ENCODE measurements at regions not wholly inside any gene's neighbourhood (a gene's known extent, or its start where the extent isn't known, plus 50 kb on each side); places are given as distances from the start of the nearest gene placed in this dataset.

DNA sequence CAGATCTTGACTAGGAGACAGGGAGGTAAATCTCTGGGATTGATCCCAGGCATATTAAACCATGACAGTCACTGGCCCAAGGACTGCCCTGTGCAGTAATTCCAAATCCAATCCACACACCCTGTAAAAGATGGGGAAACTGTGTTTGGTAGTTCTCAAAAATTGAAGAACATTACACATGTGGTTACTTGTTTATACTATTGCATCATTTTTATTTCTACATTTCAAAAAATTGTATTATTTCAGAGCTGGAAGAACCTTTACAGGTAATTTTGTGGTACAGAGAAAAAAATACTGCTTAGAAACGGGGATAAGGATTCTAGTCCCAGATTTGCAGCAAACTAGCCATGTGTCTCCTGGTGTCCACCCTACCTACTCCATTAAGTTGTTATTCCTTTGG lies 400.5 kb downstream of the LRIG3 start:
- Histone ChIP-seq H3K9ac (ENCODE audit: low read depth, low read length) (no peak overlapping the region), H4K20me1 (ENCODE audit: insufficient read depth, low read length) (no peaks in the 10 kb centered on the region), H3K9me3 (ENCODE audit: insufficient read depth, low read length, severe bottlenecking) (peaks cover 2% of the 10 kb centered on the region), H3K4me1 (ENCODE audit: insufficient read depth, low read length) (no peaks in the 10 kb centered on the region), H3K4me2 (ENCODE audit: insufficient read depth, low read length) (no peak overlapping the region), H2AFZ (ENCODE audit: low read depth, low read length) (no peak overlapping the region), H3K4me3 (ENCODE audit: low read depth in 1 of 2, low read length in 2 of 2) (no peak overlapping the region), H3K79me2 (ENCODE audit: insufficient read depth, low read length) (no peaks in the 10 kb centered on the region), H3K27ac (ENCODE audit: low read length) (no peak overlapping the region), H3K36me3 (ENCODE audit: insufficient read depth, low read length) (no peaks in the 10 kb centered on the region), H3K27me3 (ENCODE audit: insufficient read depth, low read length, poor library complexity) (no peaks in the 10 kb centered on the region)
- DNase-seq: no peak
- no peak for TF ChIP-seq EZH2 (IDR thresholded peaks at IDR 0.05; ENCODE audit: borderline replicate concordance, low read depth, low read length, severe bottlenecking)
- TF ChIP-seq, protein P1, sequence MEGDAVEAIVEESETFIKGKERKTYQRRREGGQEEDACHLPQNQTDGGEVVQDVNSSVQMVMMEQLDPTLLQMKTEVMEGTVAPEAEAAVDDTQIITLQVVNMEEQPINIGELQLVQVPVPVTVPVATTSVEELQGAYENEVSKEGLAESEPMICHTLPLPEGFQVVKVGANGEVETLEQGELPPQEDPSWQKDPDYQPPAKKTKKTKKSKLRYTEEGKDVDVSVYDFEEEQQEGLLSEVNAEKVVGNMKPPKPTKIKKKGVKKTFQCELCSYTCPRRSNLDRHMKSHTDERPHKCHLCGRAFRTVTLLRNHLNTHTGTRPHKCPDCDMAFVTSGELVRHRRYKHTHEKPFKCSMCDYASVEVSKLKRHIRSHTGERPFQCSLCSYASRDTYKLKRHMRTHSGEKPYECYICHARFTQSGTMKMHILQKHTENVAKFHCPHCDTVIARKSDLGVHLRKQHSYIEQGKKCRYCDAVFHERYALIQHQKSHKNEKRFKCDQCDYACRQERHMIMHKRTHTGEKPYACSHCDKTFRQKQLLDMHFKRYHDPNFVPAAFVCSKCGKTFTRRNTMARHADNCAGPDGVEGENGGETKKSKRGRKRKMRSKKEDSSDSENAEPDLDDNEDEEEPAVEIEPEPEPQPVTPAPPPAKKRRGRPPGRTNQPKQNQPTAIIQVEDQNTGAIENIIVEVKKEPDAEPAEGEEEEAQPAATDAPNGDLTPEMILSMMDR (IDR thresholded peaks at IDR 0.05; ENCODE audit: borderline replicate concordance, extremely low read depth, low read length, poor library complexity, severe bottlenecking): no peak
- no peak for ATAC-seq (ENCODE audit: insufficient read depth, low read depth)

DNA sequence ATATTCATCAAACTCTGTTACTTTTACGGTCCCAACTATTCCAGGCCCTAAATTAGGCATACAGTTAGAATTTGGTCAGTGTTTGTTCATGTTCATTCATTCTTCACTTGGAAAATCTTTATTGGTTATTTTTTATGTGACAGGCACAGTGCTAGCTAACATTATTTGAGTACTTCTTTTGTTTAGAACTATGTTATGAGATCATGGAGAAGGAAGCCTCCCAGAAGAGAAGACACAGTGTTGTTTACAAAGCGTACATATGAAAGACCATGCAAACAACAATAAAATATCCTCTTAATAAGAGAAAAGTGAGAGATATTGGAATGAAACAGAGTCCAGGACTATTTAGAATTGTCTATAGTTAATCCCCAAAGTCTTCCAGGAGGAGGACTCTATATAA lies 399.2 kb downstream of the LRIG3 start:
- Histone ChIP-seq H3K27ac (ENCODE audit: low read length) (no peak overlapping the region), H3K27me3 (ENCODE audit: insufficient read depth, low read length, poor library complexity) (no peaks in the 10 kb centered on the region), H2AFZ (ENCODE audit: low read depth, low read length) (no peak overlapping the region), H4K20me1 (ENCODE audit: insufficient read depth, low read length) (no peaks in the 10 kb centered on the region), H3K4me3 (ENCODE audit: low read depth in 1 of 2, low read length in 2 of 2) (no peak overlapping the region), H3K9me3 (ENCODE audit: insufficient read depth, low read length, severe bottlenecking) (peaks cover 2% of the 10 kb centered on the region), H3K4me1 (ENCODE audit: insufficient read depth, low read length) (no peaks in the 10 kb centered on the region), H3K36me3 (ENCODE audit: insufficient read depth, low read length) (no peaks in the 10 kb centered on the region), H3K4me2 (ENCODE audit: insufficient read depth, low read length) (no peak overlapping the region), H3K9ac (ENCODE audit: low read depth, low read length) (no peak overlapping the region), H3K79me2 (ENCODE audit: insufficient read depth, low read length) (no peaks in the 10 kb centered on the region)
- TF ChIP-seq, protein P1 (IDR thresholded peaks at IDR 0.05; ENCODE audit: borderline replicate concordance, extremely low read depth, low read length, poor library complexity, severe bottlenecking): no peak
- no peak for TF ChIP-seq EZH2 (IDR thresholded peaks at IDR 0.05; ENCODE audit: borderline replicate concordance, low read depth, low read length, severe bottlenecking)
- ATAC-seq (ENCODE audit: insufficient read depth, low read depth): no peak
- DNase-seq: no peak

- DNase-seq (no peak), ATAC-seq (ENCODE audit: insufficient read depth, low read depth) (no peak)
- TF ChIP-seq EZH2 (IDR thresholded peaks at IDR 0.05; ENCODE audit: borderline replicate concordance, low read depth, low read length, severe bottlenecking): no peak
- TF ChIP-seq, protein P1 (IDR thresholded peaks at IDR 0.05; ENCODE audit: borderline replicate concordance, extremely low read depth, low read length, poor library complexity, severe bottlenecking): no peak
- no peaks in the 10 kb centered on the region for H4K20me1 ChIP-seq (ENCODE audit: insufficient read depth, low read length)
- no peaks in the 10 kb centered on the region for H3K27me3 ChIP-seq (ENCODE audit: insufficient read depth, low read length, poor library complexity)
- peaks cover 2% of the 10 kb centered on the region for H3K9me3 ChIP-seq (ENCODE audit: insufficient read depth, low read length, severe bottlenecking)
- H3K4me2 ChIP-seq (ENCODE audit: insufficient read depth, low read length): no peak overlapping the region
- no peak overlapping the region for H3K27ac ChIP-seq (ENCODE audit: low read length)
- H3K4me3 ChIP-seq (ENCODE audit: low read depth in 1 of 2, low read length in 2 of 2): no peak overlapping the region
- H2AFZ ChIP-seq (ENCODE audit: low read depth, low read length): no peak overlapping the region
- no peak overlapping the region for H3K9ac ChIP-seq (ENCODE audit: low read depth, low read length)
- no peaks in the 10 kb centered on the region for H3K4me1 ChIP-seq (ENCODE audit: insufficient read depth, low read length)
- no peaks in the 10 kb centered on the region for H3K79me2 ChIP-seq (ENCODE audit: insufficient read depth, low read length)
- no peaks in the 10 kb centered on the region for H3K36me3 ChIP-seq (ENCODE audit: insufficient read depth, low read length)
Observed at GRCh38 chr12:58521796-58522195, 398.5 kb downstream of the LRIG3 start.

GRCh38 chr12:58523360-58523759 lies 396.9 kb downstream of the LRIG3 start:
- Histone ChIP-seq H3K79me2 (ENCODE audit: insufficient read depth, low read length) (no peaks in the 10 kb centered on the region), H3K4me2 (ENCODE audit: insufficient read depth, low read length) (no peak overlapping the region), H3K9ac (ENCODE audit: low read depth, low read length) (no peak overlapping the region), H3K27me3 (ENCODE audit: insufficient read depth, low read length, poor library complexity) (no peaks in the 10 kb centered on the region), H3K9me3 (ENCODE audit: insufficient read depth, low read length, severe bottlenecking) (no peaks in the 10 kb centered on the region), H3K4me1 (ENCODE audit: insufficient read depth, low read length) (no peaks in the 10 kb centered on the region), H3K4me3 (ENCODE audit: low read depth in 1 of 2, low read length in 2 of 2) (no peak overlapping the region), H4K20me1 (ENCODE audit: insufficient read depth, low read length) (no peaks in the 10 kb centered on the region), H2AFZ (ENCODE audit: low read depth, low read length) (no peak overlapping the region), H3K27ac (ENCODE audit: low read length) (no peak overlapping the region), H3K36me3 (ENCODE audit: insufficient read depth, low read length) (no peaks in the 10 kb centered on the region)
- no peak for TF ChIP-seq EZH2 (IDR thresholded peaks at IDR 0.05; ENCODE audit: borderline replicate concordance, low read depth, low read length, severe bottlenecking)
- TF ChIP-seq, protein P1 (IDR thresholded peaks at IDR 0.05; ENCODE audit: borderline replicate concordance, extremely low read depth, low read length, poor library complexity, severe bottlenecking): no peak
- no peak for DNase-seq
- ATAC-seq (ENCODE audit: insufficient read depth, low read depth): no peak
